Type B pancreatic cell (in vitro differentiated cells): ENCODE measurements at regions not wholly inside any gene's neighbourhood (a gene's known extent, or its start where the extent isn't known, plus 50 kb on each side); places are given as distances from the start of the nearest gene placed in this dataset.

Experiments
- DNase-seq: peaks from one replicate; pipeline ENCODE4 v3.0.0; 2021; ENCODE audit warnings: mixed read lengths; ENCODE audit not compliant: unreplicated experiment; ENCODE audit errors: extremely low spot score
- H3K27ac Mint-ChIP-seq: 2 replicates; pipeline ENCODE4 v1.8.0; 2021; ENCODE audit warnings: mild to moderate bottlenecking, mixed read lengths
- H3K27me3 Mint-ChIP-seq: 2 replicates; pipeline ENCODE4 v1.8.0; 2021; ENCODE audit warnings: mixed read lengths
- H3K36me3 Mint-ChIP-seq: 2 replicates; pipeline ENCODE4 v1.8.0; 2021; ENCODE audit warnings: mixed read lengths
- H3K4me1 Mint-ChIP-seq: one replicate; pipeline ENCODE4 v1.8.0; 2021; ENCODE audit warnings: mixed read lengths; ENCODE audit not compliant: unreplicated experiment
- H3K4me3 Mint-ChIP-seq: 2 replicates; pipeline ENCODE4 v1.8.0; 2021; ENCODE audit warnings: mild to moderate bottlenecking, mixed read lengths
- H3K9me3 Mint-ChIP-seq: 2 replicates; pipeline ENCODE4 v1.8.0; 2021; ENCODE audit warnings: mixed read lengths
- CTCF ChIP-seq: fragments of 200-600 bp; sonication (generic); conservative IDR thresholded peaks from 2 replicates; pipeline ENCODE4 v1.5.0; 2021; ENCODE audit warnings: antibody characterized with exemption, mild to moderate bottlenecking

GRCh38 chr1:4563586-4563985, 90.8 kb upstream of the AJAP1 start:
- Mint-ChIP-seq H3K4me1 (peaks cover 11% of the 10 kb centered on the region), H3K36me3 (no peaks in the 10 kb centered on the region), H3K9me3 (no peaks in the 10 kb centered on the region), H3K27me3 (peaks cover 28% of the 10 kb centered on the region), H3K27ac (no peak overlapping the region), H3K4me3 (no peak overlapping the region)
- no peak for TF ChIP-seq CTCF
- no peak for DNase-seq

GRCh38 chr1:4564051-4564450, 90.4 kb upstream of the AJAP1 start:
- H3K27me3 Mint-ChIP-seq = peaks cover 27% of the 10 kb centered on the region
- H3K27ac Mint-ChIP-seq = no peak overlapping the region
- no peaks in the 10 kb centered on the region for H3K9me3 Mint-ChIP-seq

GRCh38 chr1:4565166-4565565, 89.2 kb upstream of the AJAP1 start:
- no peak for TF ChIP-seq CTCF
- no peak for DNase-seq
- H3K9me3 Mint-ChIP-seq = no peaks in the 10 kb centered on the region
- H3K27me3 Mint-ChIP-seq = peaks cover 23% of the 10 kb centered on the region
- no peak overlapping the region for H3K27ac Mint-ChIP-seq
- H3K4me3 Mint-ChIP-seq = no peak overlapping the region
- peaks cover 11% of the 10 kb centered on the region for H3K4me1 Mint-ChIP-seq
- no peaks in the 10 kb centered on the region for H3K36me3 Mint-ChIP-seq

More at GRCh38 chr1:4564051-4564450, 90.4 kb upstream of the AJAP1 start:
- DNase-seq = no peak
- H3K36me3 Mint-ChIP-seq = no peaks in the 10 kb centered on the region
- no peak overlapping the region for H3K4me3 Mint-ChIP-seq
- TF ChIP-seq CTCF = no peak
- H3K4me1 Mint-ChIP-seq = peaks cover 11% of the 10 kb centered on the region

GRCh38 chr1:4565801-4566449, 88.5 kb upstream of the AJAP1 start:
- Mint-ChIP-seq H3K27ac (no peak overlapping the region), H3K4me1 (peaks cover 11% of the 10 kb centered on the region), H3K27me3 (peaks cover 25% of the 10 kb centered on the region), H3K36me3 (no peaks in the 10 kb centered on the region), H3K4me3 (no peak overlapping the region), H3K9me3 (no peaks in the 10 kb centered on the region)
- TF ChIP-seq CTCF = no peak
- no peak for DNase-seq

- TF ChIP-seq CTCF = no peak
- peaks cover 2% of the 10 kb centered on the region for H3K4me1 Mint-ChIP-seq
- no peaks in the 10 kb centered on the region for H3K9me3 Mint-ChIP-seq
- H3K4me3 Mint-ChIP-seq = no peak overlapping the region
- H3K27me3 Mint-ChIP-seq = peaks cover 21% of the 10 kb centered on the region
- no peak overlapping the region for H3K27ac Mint-ChIP-seq
- H3K36me3 Mint-ChIP-seq = no peaks in the 10 kb centered on the region
- DNase-seq = no peak
Observed at GRCh38 chr1:4571263-4571662, 83.1 kb upstream of the AJAP1 start.

- no peak for DNase-seq
- no peak for TF ChIP-seq CTCF
- Mint-ChIP-seq H3K9me3 (no peaks in the 10 kb centered on the region), H3K36me3 (no peaks in the 10 kb centered on the region), H3K27me3 (peaks cover 24% of the 10 kb centered on the region), H3K4me3 (no peak overlapping the region), H3K27ac (no peak overlapping the region), H3K4me1 (no peaks in the 10 kb centered on the region)
Observed at GRCh38 chr1:4573526-4573925, 80.9 kb upstream of the AJAP1 start.
